ENCODE measurements at regions not wholly inside any gene's neighbourhood (a gene's known extent, or its start where the extent isn't known, plus 50 kb on each side); places are given as distances from the start of the nearest gene placed in this dataset.
A peak's percentile ranks its signal among the peaks of the same experiment; 100 is the strongest.

- Histone ChIP-seq H3K36me3 (no peaks in the 10 kb centered on the region), H3K4me3 (no peak overlapping the region), H3K4me1 (no peaks in the 10 kb centered on the region), H3K27me3 (ENCODE audit: low read depth) (no peaks in the 10 kb centered on the region), H3K9me3 (no peaks in the 10 kb centered on the region), H3K27ac (no peak overlapping the region)
- intact Hi-C loops (cut with DNase I) = no loop called here
- DNase-seq (no peak), ATAC-seq (no peak)
- TF ChIP-seq CTCF (IDR thresholded peaks at IDR 0.05) = no peak
These were observed 88.2 kb downstream of the HS1BP3 start for GRCh38 chr2:20562540-20563225.

GRCh38 chr2:20563251-20563650 is 87.6 kb downstream of the HS1BP3 start:
- DNase-seq (no peak), ATAC-seq (no peak)
- H3K36me3 ChIP-seq = no peaks in the 10 kb centered on the region
- H3K27ac ChIP-seq = no peak overlapping the region
- no peaks in the 10 kb centered on the region for H3K27me3 ChIP-seq (ENCODE audit: low read depth)
- TF ChIP-seq CTCF (IDR thresholded peaks at IDR 0.05) = no peak
- intact Hi-C loops (cut with DNase I) = no loop called here
- no peaks in the 10 kb centered on the region for H3K4me1 ChIP-seq
- H3K9me3 ChIP-seq = no peaks in the 10 kb centered on the region
- no peak overlapping the region for H3K4me3 ChIP-seq

- Histone ChIP-seq H3K36me3 (no peaks in the 10 kb centered on the region), H3K4me1 (peaks cover 5% of the 10 kb centered on the region), H3K27me3 (ENCODE audit: low read depth) (no peaks in the 10 kb centered on the region), H3K4me3 (no peak overlapping the region), H3K27ac (no peak overlapping the region), H3K9me3 (no peaks in the 10 kb centered on the region)
- no peak for TF ChIP-seq CTCF (IDR thresholded peaks at IDR 0.05)
- intact Hi-C loops (cut with DNase I) = no loop called here
- DNase-seq (no peak), ATAC-seq (no peak)
These were observed 87.1 kb downstream of the HS1BP3 start for GRCh38 chr2:20563833-20564232.

GRCh38 chr2:20565101-20565622 is 85.7 kb downstream of the HS1BP3 start:
- no peak for DNase-seq
- intact Hi-C loops (cut with DNase I) = no loop called here
- H3K4me1 ChIP-seq = peaks cover 6% of the 10 kb centered on the region
- ATAC-seq = no peak
- H3K36me3 ChIP-seq = no peaks in the 10 kb centered on the region
- no peak overlapping the region for H3K4me3 ChIP-seq
- no peaks in the 10 kb centered on the region for H3K27me3 ChIP-seq (ENCODE audit: low read depth)
- no peak overlapping the region for H3K27ac ChIP-seq
- no peak for TF ChIP-seq CTCF (IDR thresholded peaks at IDR 0.05)
- no peaks in the 10 kb centered on the region for H3K9me3 ChIP-seq

GRCh38 chr2:20565623-20566236 is 85.2 kb downstream of the HS1BP3 start:
- peak overlapping the region; percentile 31 for H3K27ac ChIP-seq
- ATAC-seq (no peak), DNase-seq (no peak)
- peaks cover 8% of the 10 kb centered on the region for H3K4me1 ChIP-seq
- H3K36me3 ChIP-seq = no peaks in the 10 kb centered on the region
- H3K27me3 ChIP-seq (ENCODE audit: low read depth) = no peaks in the 10 kb centered on the region
- no peaks in the 10 kb centered on the region for H3K9me3 ChIP-seq
- intact Hi-C loops (cut with DNase I) = no loop called here
- no peak overlapping the region for H3K4me3 ChIP-seq
- TF ChIP-seq CTCF (IDR thresholded peaks at IDR 0.05) = no peak

All from lower lobe of right lung (tissue), 2 donors.